ENCODE measurements at regions not wholly inside any gene's neighbourhood (a gene's known extent, or its start where the extent isn't known, plus 50 kb on each side); places are given as distances from the start of the nearest gene placed in this dataset.
A peak's percentile ranks its signal among the peaks of the same experiment; 100 is the strongest.

- DNase-seq (ENCODE audit: low read depth), result no peak
- no peak for TF ChIP-seq CTCF (conservative IDR thresholded peaks at IDR 0.05; ENCODE audit: control insufficient read depth, insufficient read depth, low read depth, low read length)
- no peak overlapping the region for H3K4me3 ChIP-seq (ENCODE audit: control insufficient read depth, low read depth, low read length)
Measured at GRCh38 chr3:38968403-38968802, 83.3 kb downstream of the SCN11A start.

GRCh38 chr3:38967693-38967989 is 84.1 kb downstream of the SCN11A start:
- DNase-seq (ENCODE audit: low read depth), result no peak
- TF ChIP-seq CTCF (conservative IDR thresholded peaks at IDR 0.05; ENCODE audit: control insufficient read depth, insufficient read depth, low read depth, low read length), result no peak
- no peak overlapping the region for H3K4me3 ChIP-seq (ENCODE audit: control insufficient read depth, low read depth, low read length)

- H3K4me3 ChIP-seq (ENCODE audit: control insufficient read depth, low read depth, low read length), result no peak overlapping the region
- DNase-seq (ENCODE audit: low read depth), result no peak
- no peak for TF ChIP-seq CTCF (conservative IDR thresholded peaks at IDR 0.05; ENCODE audit: control insufficient read depth, insufficient read depth, low read depth, low read length)
Measured at GRCh38 chr3:38966811-38967692, 84.7 kb downstream of the SCN11A start.

GRCh38 chr3:38964646-38965045 is 87.1 kb downstream of the SCN11A start:
- no peak for TF ChIP-seq CTCF (conservative IDR thresholded peaks at IDR 0.05; ENCODE audit: control insufficient read depth, insufficient read depth, low read depth, low read length)
- no peak overlapping the region for H3K4me3 ChIP-seq (ENCODE audit: control insufficient read depth, low read depth, low read length)
- DNase-seq (ENCODE audit: low read depth), result no peak

GRCh38 chr3:38964204-38964603 is 87.5 kb downstream of the SCN11A start:
- TF ChIP-seq CTCF (conservative IDR thresholded peaks at IDR 0.05; ENCODE audit: control insufficient read depth, insufficient read depth, low read depth, low read length), result no peak
- no peak overlapping the region for H3K4me3 ChIP-seq (ENCODE audit: control insufficient read depth, low read depth, low read length)
- no peak for DNase-seq (ENCODE audit: low read depth)

- H3K4me3 ChIP-seq (ENCODE audit: control insufficient read depth, low read depth, low read length), result no peak overlapping the region
- TF ChIP-seq CTCF (conservative IDR thresholded peaks at IDR 0.05; ENCODE audit: control insufficient read depth, insufficient read depth, low read depth, low read length), result peak; percentile 73
- DNase-seq (ENCODE audit: low read depth), result peak; percentile 45
Measured at GRCh38 chr3:38960953-38961622, 90.7 kb downstream of the SCN11A start.

Data from fibroblast of mammary gland (primary cell).